ENCODE measurements at regions not wholly inside any gene's neighbourhood (a gene's known extent, or its start where the extent isn't known, plus 50 kb on each side); places are given as distances from the start of the nearest gene placed in this dataset.

- no peak for TF ChIP-seq CTCF (conservative IDR thresholded peaks at IDR 0.05 in 1 of 2, IDR thresholded peaks at IDR 0.05 in 1 of 2; ENCODE audit: extremely low read depth in 1 of 2, insufficient read depth in 1 of 2, low read depth in 1 of 2, low read length in 2 of 2)
- TF ChIP-seq EZH2 (IDR thresholded peaks at IDR 0.05; ENCODE audit: borderline replicate concordance, low read length), result no peak
These were observed 125.8 kb upstream of the KLF4 start for GRCh38 chr9:107615321-107615720.
